ENCODE measurements at regions not wholly inside any gene's neighbourhood (a gene's known extent, or its start where the extent isn't known, plus 50 kb on each side); places are given as distances from the start of the nearest gene placed in this dataset.
"Not testable (repeated sequence)": the region's sequence is repeated elsewhere in the genome, so short reads cannot be mapped to it uniquely, and the experiment has no call there.

- no peak overlapping the region for H3K4me3 Mint-ChIP-seq
- peaks cover 4% of the 10 kb centered on the region for H3K4me1 Mint-ChIP-seq (ENCODE audit: low read depth)
- peaks cover 2% of the 10 kb centered on the region for H3K36me3 Mint-ChIP-seq (ENCODE audit: low read depth)
- H3K27me3 Mint-ChIP-seq (ENCODE audit: low read depth): peaks cover 9% of the 10 kb centered on the region
- no peaks in the 10 kb centered on the region for H3K9me3 Mint-ChIP-seq
- H3K27ac Mint-ChIP-seq: no peak overlapping the region
These were observed 80.3 kb upstream of the TET2 start for GRCh38 chr4:105066401-105066800.

DNA sequence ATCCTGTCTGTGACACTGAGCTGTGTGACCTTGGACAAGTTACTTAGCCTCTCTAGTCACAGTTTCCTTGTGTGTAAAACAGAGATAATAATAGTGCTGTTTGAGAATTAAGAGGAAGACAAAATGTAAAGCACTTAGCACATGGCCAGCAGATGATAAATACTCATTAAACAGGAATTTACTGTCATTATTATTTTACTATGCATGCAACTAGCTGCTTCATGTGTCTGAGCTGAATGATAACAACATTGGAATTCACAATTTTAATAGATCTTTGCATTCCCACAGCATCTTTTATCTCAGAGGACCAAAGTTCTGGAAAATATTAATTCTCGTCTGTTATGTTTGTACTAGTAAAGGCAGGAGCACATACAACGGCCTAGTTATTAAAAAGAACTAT is 79.2 kb upstream of the TET2 start:
- H3K36me3 Mint-ChIP-seq (ENCODE audit: low read depth): peaks cover 2% of the 10 kb centered on the region
- H3K27me3 Mint-ChIP-seq (ENCODE audit: low read depth): peaks cover 9% of the 10 kb centered on the region
- no peak overlapping the region for H3K27ac Mint-ChIP-seq
- no peaks in the 10 kb centered on the region for H3K9me3 Mint-ChIP-seq
- H3K4me1 Mint-ChIP-seq (ENCODE audit: low read depth): no peaks in the 10 kb centered on the region
- no peak overlapping the region for H3K4me3 Mint-ChIP-seq

GRCh38 chr4:105067946-105068345 is 78.7 kb upstream of the TET2 start:
- no peaks in the 10 kb centered on the region for H3K4me1 Mint-ChIP-seq (ENCODE audit: low read depth)
- H3K27me3 Mint-ChIP-seq (ENCODE audit: low read depth): peaks cover 9% of the 10 kb centered on the region

DNA sequence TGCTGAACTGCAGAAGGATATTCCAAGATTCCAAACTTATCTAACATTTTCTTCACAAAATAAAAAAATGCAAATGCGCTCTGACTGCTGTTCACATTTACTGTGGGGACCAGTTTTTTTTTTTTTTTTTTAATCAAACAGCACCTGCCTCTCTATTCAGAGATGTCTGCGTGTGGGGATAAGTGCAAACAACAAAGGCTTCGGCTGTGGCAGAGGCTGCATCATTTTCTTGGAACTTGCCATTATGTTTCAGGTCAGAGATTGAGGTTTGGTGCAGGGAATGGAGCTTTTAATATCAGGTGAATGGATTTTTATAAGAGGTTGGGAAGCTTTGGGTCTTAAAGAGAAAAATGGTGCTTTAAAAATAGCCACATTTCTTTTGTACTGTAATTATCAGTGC is 78.2 kb upstream of the TET2 start:
- Mint-ChIP-seq H3K4me3 (no peak overlapping the region), H3K36me3 (ENCODE audit: low read depth) (peaks cover 2% of the 10 kb centered on the region), H3K4me1 (ENCODE audit: low read depth) (no peaks in the 10 kb centered on the region), H3K9me3 (no peaks in the 10 kb centered on the region), H3K27ac (no peak overlapping the region), H3K27me3 (ENCODE audit: low read depth) (peaks cover 9% of the 10 kb centered on the region)

More at GRCh38 chr4:105067946-105068345, 78.7 kb upstream of the TET2 start:
- Mint-ChIP-seq H3K27ac (no peak overlapping the region), H3K36me3 (ENCODE audit: low read depth) (peaks cover 2% of the 10 kb centered on the region), H3K9me3 (no peaks in the 10 kb centered on the region), H3K4me3 (no peak overlapping the region)

DNA sequence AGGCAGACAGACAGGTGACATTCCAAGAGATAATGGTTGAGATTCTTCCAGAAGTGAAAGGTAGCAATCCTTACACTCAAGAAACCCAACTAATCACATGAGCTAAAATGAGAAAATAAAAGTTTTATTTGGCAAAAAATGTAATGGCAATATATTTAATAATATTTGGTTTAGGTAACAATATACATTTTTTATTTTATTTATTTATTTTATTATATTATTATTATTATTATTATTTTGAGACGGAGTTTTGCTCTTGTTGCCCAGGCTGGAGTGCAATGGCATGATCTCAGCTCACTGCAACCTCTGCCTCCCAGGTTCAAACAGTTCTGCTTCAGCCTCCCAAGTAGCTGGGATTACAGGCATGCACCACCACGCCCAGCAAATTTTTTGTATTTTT is 74.6 kb upstream of the TET2 start:
- H3K27ac Mint-ChIP-seq; H3K36me3 Mint-ChIP-seq (ENCODE audit: low read depth); H3K9me3 Mint-ChIP-seq; H3K4me1 Mint-ChIP-seq (ENCODE audit: low read depth); H3K27me3 Mint-ChIP-seq (ENCODE audit: low read depth); H3K4me3 Mint-ChIP-seq: not testable (repeated sequence)

DNA sequence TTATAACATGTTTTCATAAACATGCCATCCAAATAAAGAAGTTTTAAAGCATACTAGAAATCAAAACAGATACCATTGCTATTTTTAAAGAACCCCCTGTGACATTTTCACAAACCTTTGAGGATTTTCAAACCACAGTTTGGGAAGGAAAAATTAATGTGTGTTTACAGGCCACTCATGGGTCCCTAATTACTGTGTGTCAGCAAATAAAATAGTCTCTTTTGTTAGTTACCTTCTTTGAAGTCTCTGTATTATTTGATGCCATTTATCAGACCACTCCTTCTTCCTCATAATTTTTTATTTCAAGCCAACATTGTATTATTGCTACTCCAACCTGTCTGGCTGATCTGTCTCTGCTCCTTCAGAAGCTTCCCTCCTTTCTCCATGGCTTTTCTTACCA is 72.6 kb upstream of the TET2 start:
- Mint-ChIP-seq H3K36me3 (ENCODE audit: low read depth) (peaks cover 2% of the 10 kb centered on the region), H3K4me1 (ENCODE audit: low read depth) (no peaks in the 10 kb centered on the region), H3K27ac (no peak overlapping the region), H3K4me3 (no peak overlapping the region), H3K27me3 (ENCODE audit: low read depth) (peaks cover 9% of the 10 kb centered on the region), H3K9me3 (no peaks in the 10 kb centered on the region)

- peaks cover 5% of the 10 kb centered on the region for H3K27me3 Mint-ChIP-seq (ENCODE audit: low read depth)
- H3K4me1 Mint-ChIP-seq (ENCODE audit: low read depth): no peaks in the 10 kb centered on the region
- H3K36me3 Mint-ChIP-seq (ENCODE audit: low read depth): peaks cover 2% of the 10 kb centered on the region
- H3K4me3 Mint-ChIP-seq: no peak overlapping the region
- H3K9me3 Mint-ChIP-seq: no peaks in the 10 kb centered on the region
- no peak overlapping the region for H3K27ac Mint-ChIP-seq
These were observed 71.6 kb upstream of the TET2 start for GRCh38 chr4:105075045-105075444.

DNA sequence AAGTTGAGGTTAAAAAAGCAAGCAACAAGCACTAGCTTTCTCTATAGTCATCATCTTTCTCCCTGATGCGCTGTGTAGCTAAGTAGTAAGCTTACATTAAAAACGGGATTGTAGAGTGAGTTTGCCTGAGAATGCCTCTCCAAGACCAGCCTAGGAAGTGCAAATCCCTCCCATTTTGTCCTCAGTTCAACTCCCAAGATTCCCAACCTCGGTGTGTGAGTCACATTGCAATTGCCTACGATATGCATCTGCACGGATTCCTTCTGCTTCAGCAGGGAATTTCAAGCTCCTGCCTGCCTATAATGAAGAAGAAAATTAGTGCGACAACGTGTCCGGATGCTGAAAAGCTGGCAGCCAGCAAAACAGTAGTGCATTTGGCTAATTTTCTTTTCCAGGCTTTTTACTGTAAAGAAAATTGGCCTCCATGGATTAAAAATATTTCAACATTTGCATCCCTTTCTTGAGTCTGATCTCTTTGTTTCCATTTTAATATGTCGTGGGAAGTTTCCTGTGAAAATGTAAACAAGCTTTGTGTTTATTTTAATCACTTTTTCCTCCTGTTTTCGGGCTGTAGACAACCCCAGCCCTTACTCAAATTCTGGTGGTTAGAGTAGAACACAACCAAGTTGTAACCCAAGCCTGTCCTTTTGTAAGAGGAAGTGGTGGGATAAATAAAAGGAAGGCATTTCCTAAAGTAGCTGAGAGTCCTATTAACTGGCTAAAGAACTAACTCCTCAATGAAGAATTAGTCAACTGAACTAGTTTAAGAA is 58.4 kb upstream of the TET2 start:
- H3K27me3 Mint-ChIP-seq (ENCODE audit: low read depth): peaks cover 3% of the 10 kb centered on the region
- no peak overlapping the region for H3K27ac Mint-ChIP-seq
- H3K36me3 Mint-ChIP-seq (ENCODE audit: low read depth): no peaks in the 10 kb centered on the region
- peaks cover 38% of the 10 kb centered on the region for H3K9me3 Mint-ChIP-seq
- H3K4me1 Mint-ChIP-seq (ENCODE audit: low read depth): no peaks in the 10 kb centered on the region
- H3K4me3 Mint-ChIP-seq: no peak overlapping the region

DNA sequence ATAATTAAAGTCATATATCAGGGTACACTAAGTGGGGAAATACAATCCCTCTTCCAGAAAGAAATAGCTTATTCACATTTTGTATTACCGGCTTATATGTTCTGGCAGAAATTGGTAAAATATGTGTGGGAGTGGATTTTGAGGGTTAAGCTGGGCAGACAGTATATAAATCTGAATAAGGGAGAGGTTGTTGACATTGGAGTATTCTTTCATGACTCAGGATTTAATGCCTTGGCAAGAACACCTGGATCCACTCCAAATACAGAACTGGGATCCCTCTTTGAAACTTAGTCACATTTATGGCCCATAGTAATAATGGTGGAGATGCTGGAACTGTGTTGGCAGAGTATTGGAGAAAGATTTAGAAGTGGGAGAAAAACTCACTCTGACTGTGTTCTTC is 54.3 kb upstream of the TET2 start:
- H3K9me3 Mint-ChIP-seq: peaks cover 46% of the 10 kb centered on the region
- no peaks in the 10 kb centered on the region for H3K36me3 Mint-ChIP-seq (ENCODE audit: low read depth)
- H3K4me1 Mint-ChIP-seq (ENCODE audit: low read depth): no peaks in the 10 kb centered on the region
- no peak overlapping the region for H3K27ac Mint-ChIP-seq
- no peak overlapping the region for H3K4me3 Mint-ChIP-seq
- H3K27me3 Mint-ChIP-seq (ENCODE audit: low read depth): no peaks in the 10 kb centered on the region

GRCh38 chr4:105092768-105093167 is 53.9 kb upstream of the TET2 start:
- H3K27ac Mint-ChIP-seq: no peak overlapping the region
- H3K27me3 Mint-ChIP-seq (ENCODE audit: low read depth): no peaks in the 10 kb centered on the region
- H3K4me3 Mint-ChIP-seq: no peak overlapping the region
- no peaks in the 10 kb centered on the region for H3K4me1 Mint-ChIP-seq (ENCODE audit: low read depth)
- H3K36me3 Mint-ChIP-seq (ENCODE audit: low read depth): no peaks in the 10 kb centered on the region
- peaks cover 48% of the 10 kb centered on the region for H3K9me3 Mint-ChIP-seq

DNA sequence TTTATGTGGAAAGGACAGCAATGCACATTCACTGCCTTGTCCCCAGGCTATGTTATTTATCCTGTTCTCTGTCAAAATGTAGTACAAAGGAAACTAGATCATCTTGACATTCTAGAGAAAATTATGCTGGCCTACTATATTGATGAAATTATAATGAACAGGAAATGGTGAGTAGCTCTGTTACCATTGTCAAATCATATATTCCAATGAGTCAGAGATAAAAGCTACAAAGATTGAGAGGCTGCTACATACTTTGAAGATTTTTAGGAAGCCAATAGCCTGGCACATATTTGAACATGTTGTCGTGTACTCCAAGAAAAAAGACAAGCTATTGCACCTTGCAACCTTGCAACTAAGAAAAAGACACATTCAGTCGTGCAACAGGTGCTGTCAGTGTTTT is 52.7 kb upstream of the TET2 start:
- no peaks in the 10 kb centered on the region for H3K27me3 Mint-ChIP-seq (ENCODE audit: low read depth)
- peaks cover 58% of the 10 kb centered on the region for H3K9me3 Mint-ChIP-seq
- no peak overlapping the region for H3K27ac Mint-ChIP-seq
- H3K4me3 Mint-ChIP-seq: no peak overlapping the region
- H3K4me1 Mint-ChIP-seq (ENCODE audit: low read depth): no peaks in the 10 kb centered on the region
- no peaks in the 10 kb centered on the region for H3K36me3 Mint-ChIP-seq (ENCODE audit: low read depth)
